ENCODE measurements at regions not wholly inside any gene's neighbourhood (a gene's known extent, or its start where the extent isn't known, plus 50 kb on each side); places are given as distances from the start of the nearest gene placed in this dataset.
"Not testable (repeated sequence)": the region's sequence is repeated elsewhere in the genome, so short reads cannot be mapped to it uniquely, and the experiment has no call there.

- no peak for DNase-seq (ENCODE audit: extremely low read depth, low read depth, low spot score)
Measured at GRCh38 chr17:31631766-31632165, 227.3 kb downstream of the COPRS start.

- DNase-seq (ENCODE audit: extremely low read depth, low read depth, low spot score): not testable (repeated sequence)
Measured at GRCh38 chr17:31630866-31631265, 228.2 kb downstream of the COPRS start.

GRCh38 chr17:31629696-31630470, 229.2 kb downstream of the COPRS start:
- no peak for DNase-seq (ENCODE audit: extremely low read depth, low read depth, low spot score)

- no peak for DNase-seq (ENCODE audit: extremely low read depth, low read depth, low spot score)
Measured at GRCh38 chr17:31627960-31628359, 231.1 kb downstream of the COPRS start.

- no peak for DNase-seq (ENCODE audit: extremely low read depth, low read depth, low spot score)
Measured at GRCh38 chr17:31623990-31624389, 232.5 kb downstream of the RAB11FIP4 start.

DNA sequence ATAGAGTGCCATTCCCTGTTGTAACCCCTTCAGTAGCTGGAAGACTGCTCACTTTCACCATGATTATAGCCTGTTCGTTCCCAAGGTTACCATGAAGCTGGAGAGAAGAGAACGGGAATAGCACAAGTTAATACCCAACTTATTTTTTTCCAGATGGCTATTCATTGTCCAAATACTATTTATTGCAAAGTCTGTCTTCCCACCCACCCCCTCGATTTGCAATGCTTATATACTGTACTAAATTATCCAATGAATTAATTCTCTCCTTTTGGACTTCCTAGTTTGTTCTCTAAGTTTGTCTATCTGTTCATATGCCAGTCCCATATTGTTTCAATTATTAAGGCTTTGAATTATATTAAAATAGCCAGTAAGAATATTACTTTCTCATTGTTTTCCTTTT, 231.0 kb downstream of the RAB11FIP4 start:
- DNase-seq (ENCODE audit: extremely low read depth, low read depth, low spot score): no peak

DNA sequence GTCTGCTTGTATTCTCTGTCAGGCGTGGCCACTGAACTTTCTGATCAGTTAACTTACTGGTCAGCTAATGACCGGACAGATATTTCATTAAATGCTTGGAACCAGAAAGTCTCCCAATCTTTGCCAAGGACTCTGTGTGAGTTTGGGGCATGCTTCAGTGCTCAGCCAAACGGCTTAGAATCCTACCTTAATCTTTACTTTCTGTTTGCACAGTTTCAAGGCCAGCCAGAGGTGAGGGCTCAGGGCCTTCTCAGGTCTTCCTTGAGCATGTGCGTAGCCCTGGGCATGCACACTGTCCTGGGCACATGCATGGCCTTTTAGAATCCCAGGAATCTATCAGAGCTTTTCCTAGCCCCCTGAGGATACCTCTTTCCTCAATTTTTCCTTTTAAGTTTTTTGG, 230.1 kb downstream of the RAB11FIP4 start:
- DNase-seq (ENCODE audit: extremely low read depth, low read depth, low spot score): no peak

DNA sequence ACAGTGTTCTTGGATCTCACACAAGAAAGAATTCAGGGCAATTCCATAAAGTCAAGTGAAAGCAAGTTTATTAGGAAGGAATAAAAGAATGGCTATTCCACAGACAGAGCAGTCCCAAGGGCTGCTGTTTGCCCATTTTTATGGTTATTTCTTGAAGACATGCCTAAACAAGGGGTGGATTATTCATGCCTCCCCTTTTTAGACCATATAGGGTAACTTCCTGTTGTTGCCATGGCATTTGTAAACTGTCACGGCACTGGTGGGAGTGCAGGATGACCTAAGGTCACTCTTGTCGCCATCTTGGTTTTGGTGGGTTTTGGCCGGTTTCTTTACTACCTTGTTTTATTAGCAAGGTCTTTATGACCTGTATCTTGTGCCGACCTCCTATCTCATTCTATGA, 219.6 kb downstream of the RAB11FIP4 start:
- not testable (repeated sequence) for DNase-seq (ENCODE audit: extremely low read depth, low read depth, low spot score)

DNA sequence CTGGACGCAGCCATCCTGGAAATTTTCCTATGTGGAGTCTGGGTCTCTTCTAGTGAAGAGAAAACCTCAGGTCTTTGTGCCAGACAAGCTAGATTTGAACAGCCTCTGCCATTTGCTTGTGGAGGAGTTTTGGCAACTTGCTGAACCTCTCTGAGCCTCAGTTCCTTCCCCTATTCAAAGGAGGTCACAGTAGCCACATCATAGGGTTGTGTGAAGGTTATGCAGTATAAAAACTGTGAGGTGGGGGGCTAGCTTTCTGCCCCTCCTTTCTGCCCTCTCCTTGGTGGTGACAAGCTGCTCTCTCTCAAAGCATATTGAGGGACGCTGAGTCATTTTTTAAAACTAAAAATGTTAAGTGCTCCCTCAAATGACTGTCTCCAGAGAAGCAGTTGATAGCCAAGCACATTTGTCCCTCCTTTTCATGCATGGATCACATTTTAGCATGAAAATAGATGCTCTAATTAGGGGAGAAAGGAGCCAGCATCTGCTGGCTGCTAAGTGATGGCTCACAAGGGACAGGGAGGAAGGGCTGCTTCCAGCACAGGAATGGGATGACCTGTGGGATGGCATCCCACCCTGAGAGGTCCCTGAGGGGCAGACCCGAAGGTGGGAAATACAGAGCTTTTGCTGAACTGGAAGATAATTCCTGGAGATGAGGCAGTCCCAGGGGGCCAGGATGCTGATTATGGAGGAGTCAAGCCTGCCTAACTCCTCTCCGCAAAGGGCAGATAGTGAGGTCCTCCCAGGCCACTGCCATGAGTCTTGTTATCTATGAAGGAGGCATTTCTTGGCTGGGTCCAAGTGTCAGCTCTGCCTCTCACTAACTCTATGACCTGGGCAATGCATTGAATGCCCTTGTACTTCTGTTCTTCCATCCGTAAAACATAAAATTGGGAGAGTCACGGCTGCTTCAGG, 218.8 kb downstream of the RAB11FIP4 start:
- DNase-seq (ENCODE audit: extremely low read depth, low read depth, low spot score): no peak

GRCh38 chr17:31609331-31609730, 217.9 kb downstream of the RAB11FIP4 start:
- no peak for DNase-seq (ENCODE audit: extremely low read depth, low read depth, low spot score)

DNA sequence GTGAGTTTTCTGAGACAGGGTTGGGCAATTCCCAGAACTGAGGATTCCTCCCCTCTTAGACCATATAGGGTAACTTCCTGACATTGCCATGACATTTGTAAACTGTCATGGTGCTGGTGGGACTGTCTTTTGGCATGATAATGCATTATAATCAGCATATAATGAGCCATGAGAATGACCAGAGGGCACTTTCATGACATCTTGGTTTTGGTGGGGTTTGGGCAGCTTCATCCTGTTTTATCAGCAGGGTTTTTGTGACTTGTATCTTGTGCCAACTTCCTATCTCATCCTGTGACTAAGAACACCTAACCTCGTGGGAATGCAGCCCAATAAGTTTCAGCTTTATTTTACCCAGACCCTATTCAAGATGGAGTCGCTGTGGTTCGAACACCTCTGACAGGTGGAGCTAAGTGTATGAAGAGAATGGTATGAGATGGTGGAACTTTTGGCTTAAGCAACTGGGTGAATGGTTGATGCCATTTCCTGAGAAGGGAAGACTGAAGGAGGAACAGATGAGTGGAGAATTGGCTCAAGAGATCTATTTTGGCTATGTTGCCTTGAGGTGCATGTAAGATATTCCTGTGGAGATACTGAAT, 217.3 kb downstream of the RAB11FIP4 start:
- no peak for DNase-seq (ENCODE audit: extremely low read depth, low read depth, low spot score)

DNA sequence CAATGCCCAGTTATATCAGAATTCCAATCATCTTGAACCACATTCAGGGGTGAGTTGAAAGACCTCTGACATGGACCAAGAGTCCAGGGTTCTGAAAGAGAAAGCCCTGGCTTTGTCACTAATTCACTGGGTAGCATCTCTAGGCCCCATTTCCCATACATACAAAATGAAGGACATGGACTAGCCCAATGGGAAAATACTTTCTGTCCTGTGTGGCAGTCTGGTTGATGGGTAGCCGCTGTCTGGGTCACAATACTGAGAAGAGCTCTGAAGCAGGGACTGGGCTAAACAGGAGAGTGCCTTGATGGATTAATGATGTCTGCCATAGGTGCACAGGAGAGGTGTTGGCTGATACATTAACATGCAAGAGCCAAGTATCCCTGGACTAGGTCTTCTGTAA, 214.3 kb downstream of the RAB11FIP4 start:
- no peak for DNase-seq (ENCODE audit: extremely low read depth, low read depth, low spot score)

GRCh38 chr17:31604936-31605335, 213.5 kb downstream of the RAB11FIP4 start:
- DNase-seq (ENCODE audit: extremely low read depth, low read depth, low spot score): no peak

GRCh38 chr17:31600144-31600543, 208.7 kb downstream of the RAB11FIP4 start:
- not testable (repeated sequence) for DNase-seq (ENCODE audit: extremely low read depth, low read depth, low spot score)

GRCh38 chr17:31598921-31599571, 207.6 kb downstream of the RAB11FIP4 start:
- DNase-seq (ENCODE audit: extremely low read depth, low read depth, low spot score): no peak

DNA sequence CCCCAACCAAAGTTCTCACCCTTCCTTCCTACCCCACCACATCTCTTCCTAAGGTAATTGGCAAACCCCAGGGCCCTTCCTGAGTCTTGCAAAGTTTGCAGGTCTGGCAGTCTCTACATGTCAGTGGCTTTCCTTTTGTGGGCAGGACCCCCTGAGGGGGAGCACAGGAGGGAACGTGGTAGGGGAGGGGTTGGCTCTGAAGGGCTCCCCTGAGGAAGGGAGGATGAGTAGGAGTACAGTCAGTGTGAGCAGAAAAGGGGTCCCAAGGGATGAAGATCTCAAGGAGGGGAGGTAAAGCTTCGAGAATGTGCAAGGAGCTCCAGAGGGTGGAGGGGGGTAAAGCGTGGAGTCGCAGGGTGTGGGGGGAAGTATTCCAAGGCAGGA, 206.9 kb downstream of the RAB11FIP4 start:
- no peak for DNase-seq (ENCODE audit: extremely low read depth, low read depth, low spot score)

DNA sequence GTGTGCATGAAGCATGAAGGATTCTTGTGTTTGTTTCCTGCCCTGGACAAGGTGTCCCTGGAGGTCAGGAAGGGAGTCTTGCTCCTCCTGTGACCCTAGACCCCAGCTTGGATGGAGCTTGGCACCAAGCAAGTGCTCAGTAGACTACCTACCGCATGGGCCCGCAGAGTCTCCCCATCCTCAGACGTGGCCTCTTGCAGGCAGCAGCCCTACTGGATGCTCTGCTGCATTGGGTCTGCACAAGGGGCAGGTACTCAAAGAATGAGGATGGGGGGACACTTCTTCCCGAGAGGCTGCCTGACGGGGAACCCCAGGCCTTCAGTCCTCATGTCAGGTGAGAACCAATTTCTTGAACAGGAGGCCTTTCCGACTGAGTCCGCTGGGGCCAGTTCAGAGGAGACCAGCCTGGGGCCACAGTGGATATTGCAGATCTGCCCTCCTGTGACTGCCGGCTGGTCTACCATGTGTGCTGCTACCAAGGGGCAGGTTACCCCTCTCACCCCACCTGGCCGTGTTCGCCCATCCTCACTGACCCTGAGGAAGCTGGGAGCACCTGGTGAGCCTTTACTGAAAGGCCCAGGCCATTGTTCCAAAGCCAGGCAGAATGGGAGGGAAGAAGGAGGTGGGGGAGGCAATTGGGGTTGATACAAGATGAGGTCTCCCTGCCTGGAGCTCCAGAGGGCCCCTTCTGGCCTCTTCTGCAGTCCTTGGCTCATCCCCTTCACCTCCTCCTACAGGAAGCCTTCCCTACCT, 206.3 kb downstream of the RAB11FIP4 start:
- DNase-seq (ENCODE audit: extremely low read depth, low read depth, low spot score): no peak

GRCh38 chr17:31596382-31597323, 205.2 kb downstream of the RAB11FIP4 start:
- peak; percentile 83 for DNase-seq (ENCODE audit: extremely low read depth, low read depth, low spot score)
